ENCODE measurements at regions not wholly inside any gene's neighbourhood (a gene's known extent, or its start where the extent isn't known, plus 50 kb on each side); places are given as distances from the start of the nearest gene placed in this dataset.

DNA sequence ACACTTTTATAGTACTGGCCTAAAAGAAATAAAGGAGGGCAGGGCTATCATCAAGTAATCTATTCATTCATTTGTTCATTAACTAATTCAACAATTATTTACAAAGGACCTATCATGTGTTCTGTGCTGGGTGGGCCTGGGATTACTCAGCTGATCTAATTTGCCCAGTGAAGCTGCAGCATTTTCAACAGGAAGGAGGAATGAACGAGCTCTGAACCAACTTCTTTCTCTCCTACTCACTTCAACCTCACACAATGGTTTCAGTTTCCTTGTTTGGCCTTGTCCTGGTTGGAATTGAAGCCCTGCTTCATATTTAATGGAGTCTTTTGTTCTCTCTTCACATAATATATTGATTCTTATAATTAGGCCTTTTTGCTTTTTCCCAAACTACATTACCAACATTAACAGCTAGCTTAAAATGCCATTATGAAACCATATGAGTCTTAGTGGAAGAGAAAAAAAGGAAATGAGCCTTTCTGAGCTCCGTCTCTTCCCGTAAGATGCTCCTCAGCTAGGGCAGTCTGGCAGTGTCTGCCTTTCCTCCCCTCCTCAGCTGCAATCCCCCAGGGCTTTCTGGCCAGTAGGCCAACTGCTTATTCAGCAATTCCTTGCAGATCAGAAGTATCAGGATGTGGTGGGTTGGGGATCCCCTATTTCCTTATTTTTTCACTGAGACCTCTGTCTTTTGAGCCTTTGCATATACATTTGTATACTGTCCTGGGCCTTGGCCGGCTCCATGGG is 79.4 kb upstream of the NRN1 start:
- TF ChIP-seq, protein P1, sequence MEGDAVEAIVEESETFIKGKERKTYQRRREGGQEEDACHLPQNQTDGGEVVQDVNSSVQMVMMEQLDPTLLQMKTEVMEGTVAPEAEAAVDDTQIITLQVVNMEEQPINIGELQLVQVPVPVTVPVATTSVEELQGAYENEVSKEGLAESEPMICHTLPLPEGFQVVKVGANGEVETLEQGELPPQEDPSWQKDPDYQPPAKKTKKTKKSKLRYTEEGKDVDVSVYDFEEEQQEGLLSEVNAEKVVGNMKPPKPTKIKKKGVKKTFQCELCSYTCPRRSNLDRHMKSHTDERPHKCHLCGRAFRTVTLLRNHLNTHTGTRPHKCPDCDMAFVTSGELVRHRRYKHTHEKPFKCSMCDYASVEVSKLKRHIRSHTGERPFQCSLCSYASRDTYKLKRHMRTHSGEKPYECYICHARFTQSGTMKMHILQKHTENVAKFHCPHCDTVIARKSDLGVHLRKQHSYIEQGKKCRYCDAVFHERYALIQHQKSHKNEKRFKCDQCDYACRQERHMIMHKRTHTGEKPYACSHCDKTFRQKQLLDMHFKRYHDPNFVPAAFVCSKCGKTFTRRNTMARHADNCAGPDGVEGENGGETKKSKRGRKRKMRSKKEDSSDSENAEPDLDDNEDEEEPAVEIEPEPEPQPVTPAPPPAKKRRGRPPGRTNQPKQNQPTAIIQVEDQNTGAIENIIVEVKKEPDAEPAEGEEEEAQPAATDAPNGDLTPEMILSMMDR (IDR thresholded peaks at IDR 0.05) = no peak
- TF ChIP-seq EZH2 (IDR thresholded peaks at IDR 0.05; ENCODE audit: borderline replicate concordance, insufficient read depth, low read depth, low read length, poor library complexity, severe bottlenecking) = no peak
